ENCODE measurements at regions not wholly inside any gene's neighbourhood (a gene's known extent, or its start where the extent isn't known, plus 50 kb on each side); places are given as distances from the start of the nearest gene placed in this dataset.

DNA sequence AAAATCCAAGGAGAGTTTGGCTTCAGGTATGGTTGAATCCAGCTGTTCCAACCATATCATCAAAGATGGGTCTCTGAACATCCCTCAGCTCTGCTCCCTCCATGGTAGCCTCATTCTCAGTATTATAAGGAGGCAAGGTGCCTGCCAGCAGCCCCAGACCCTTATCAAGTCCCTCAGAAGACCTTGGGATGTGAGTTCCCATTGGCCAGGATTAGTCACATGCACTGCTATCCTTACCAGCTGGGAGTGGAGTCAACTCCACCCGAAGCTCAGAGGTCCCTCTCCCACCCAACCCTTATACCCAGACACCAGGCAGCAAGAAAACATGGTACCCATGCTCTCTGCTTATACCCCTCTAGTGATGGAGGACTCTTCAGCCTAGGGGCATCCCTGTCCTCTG, 153.7 kb upstream of the ZBTB40 start:
- no peak overlapping the region for H2BK12ac ChIP-seq (ENCODE audit: low read length)
- no peaks in the 10 kb centered on the region for H3K79me1 ChIP-seq (ENCODE audit: low read depth, low read length)
- H4K91ac ChIP-seq (ENCODE audit: low read depth, low read length, poor library complexity) = no peak overlapping the region
- no peak overlapping the region for H3K4me2 ChIP-seq (ENCODE audit: insufficient read depth, low read length, poor library complexity, severe bottlenecking)
- H3K23ac ChIP-seq (ENCODE audit: low read depth, low read length, poor library complexity) = no peak overlapping the region
- no peak overlapping the region for H4K8ac ChIP-seq (ENCODE audit: low read depth, low read length)
- H3K36me3 ChIP-seq (replicated peaks in 1 of 2; ENCODE audit: control insufficient read depth in 2 of 2, insufficient read depth in 2 of 2, low read length in 2 of 2) = no peaks in the 10 kb centered on the region
- no peak overlapping the region for H2BK120ac ChIP-seq (ENCODE audit: low read depth, low read length)
- H3K9me3 ChIP-seq (replicated peaks in 1 of 2; ENCODE audit: control insufficient read depth in 2 of 2, insufficient read depth in 1 of 2, low read depth in 1 of 2, low read length in 2 of 2) = no peaks in the 10 kb centered on the region
- DNase-seq (ENCODE audit: low spot score) = no peak
- no peak overlapping the region for H2AK5ac ChIP-seq (ENCODE audit: low read depth, low read length)
- no peak overlapping the region for H3K9ac ChIP-seq (ENCODE audit: low read depth, low read length, poor library complexity)
- no peak overlapping the region for H3K4me3 ChIP-seq (ENCODE audit: low read length in 2 of 2)
- H2BK5ac ChIP-seq (ENCODE audit: low read length) = no peak overlapping the region
- H3K27ac ChIP-seq (replicated peaks; ENCODE audit: low read length) = no peak overlapping the region
- WGBS, 2 donors (ENCODE audit: extremely low coverage in 2 of 2, insufficient read length in 2 of 2, insufficient replicate concordance in 1 of 2) = no CpG with 5 or more reads among the region's 1 CpG
- no peak overlapping the region for H3K4ac ChIP-seq (ENCODE audit: low read length)
- peaks cover 0 to 15% (median 0%) of the 10 kb centered on the region in 3 experiments for H3K27me3 ChIP-seq (ENCODE audit: control insufficient read depth in 3 of 3, insufficient read depth in 3 of 3, low read depth in 1 of 3, low read length in 3 of 3)
- H3K18ac ChIP-seq (ENCODE audit: low read length) = no peak overlapping the region
- no peak overlapping the region for H2AFZ ChIP-seq (ENCODE audit: low read length)
- H3K14ac ChIP-seq (ENCODE audit: low read length) = no peak overlapping the region
- no peak overlapping the region for H2BK15ac ChIP-seq (ENCODE audit: low read length)
- no peaks in the 10 kb centered on the region for H3K4me1 ChIP-seq (ENCODE audit: control insufficient read depth in 2 of 2, insufficient read depth in 1 of 2, low read depth in 1 of 2, low read length in 2 of 2)

DNA sequence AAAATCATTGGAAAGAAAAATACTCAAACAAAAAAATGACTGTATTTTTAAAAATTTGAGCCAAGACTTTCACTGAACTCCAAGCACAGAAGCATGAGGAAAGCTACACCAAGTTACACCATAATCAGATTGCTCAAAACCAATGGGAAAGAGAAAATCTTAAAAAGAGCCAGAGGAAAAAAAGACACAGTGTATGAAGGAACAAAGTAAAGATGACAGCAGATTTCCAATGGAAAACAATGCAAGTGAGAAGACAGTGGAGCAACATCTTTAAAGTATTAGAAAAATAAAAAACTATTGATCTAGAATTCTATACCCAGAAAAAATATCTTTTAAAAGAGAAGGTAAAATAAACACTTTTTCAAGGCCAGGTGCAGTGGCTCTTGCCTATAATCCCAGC, 147.8 kb upstream of the ZBTB40 start:
- no peak overlapping the region for H2BK5ac ChIP-seq (ENCODE audit: low read length)
- H4K91ac ChIP-seq (ENCODE audit: low read depth, low read length, poor library complexity) = no peak overlapping the region
- H2BK15ac ChIP-seq (ENCODE audit: low read length) = no peak overlapping the region
- H3K9me3 ChIP-seq (replicated peaks in 1 of 2; ENCODE audit: control insufficient read depth in 2 of 2, insufficient read depth in 1 of 2, low read depth in 1 of 2, low read length in 2 of 2) = no peaks in the 10 kb centered on the region
- no peak overlapping the region for H3K23ac ChIP-seq (ENCODE audit: low read depth, low read length, poor library complexity)
- no peak overlapping the region for H3K18ac ChIP-seq (ENCODE audit: low read length)
- H4K8ac ChIP-seq (ENCODE audit: low read depth, low read length) = no peak overlapping the region
- H3K4me1 ChIP-seq (ENCODE audit: control insufficient read depth in 2 of 2, insufficient read depth in 1 of 2, low read depth in 1 of 2, low read length in 2 of 2) = no peaks in the 10 kb centered on the region
- no peak overlapping the region for H3K27ac ChIP-seq (replicated peaks; ENCODE audit: low read length)
- no peak overlapping the region for H2BK120ac ChIP-seq (ENCODE audit: low read depth, low read length)
- H3K9ac ChIP-seq (ENCODE audit: low read depth, low read length, poor library complexity) = no peak overlapping the region
- no peak overlapping the region for H2AK5ac ChIP-seq (ENCODE audit: low read depth, low read length)
- H3K4me3 ChIP-seq (ENCODE audit: low read length in 2 of 2) = no peak overlapping the region
- H2AFZ ChIP-seq (ENCODE audit: low read length) = no peak overlapping the region
- no peak overlapping the region for H3K4me2 ChIP-seq (ENCODE audit: insufficient read depth, low read length, poor library complexity, severe bottlenecking)
- no peaks in the 10 kb centered on the region for H3K36me3 ChIP-seq (replicated peaks in 1 of 2; ENCODE audit: control insufficient read depth in 2 of 2, insufficient read depth in 2 of 2, low read length in 2 of 2)
- no peaks in the 10 kb centered on the region for H3K79me1 ChIP-seq (ENCODE audit: low read depth, low read length)
- H3K14ac ChIP-seq (ENCODE audit: low read length) = no peak overlapping the region
- H3K27me3 ChIP-seq (ENCODE audit: control insufficient read depth in 3 of 3, insufficient read depth in 3 of 3, low read depth in 1 of 3, low read length in 3 of 3) = no peaks in the 10 kb centered on the region
- H3K4ac ChIP-seq (ENCODE audit: low read length) = no peak overlapping the region
- H2BK12ac ChIP-seq (ENCODE audit: low read length) = no peak overlapping the region
- DNase-seq (ENCODE audit: low spot score) = no peak

DNA sequence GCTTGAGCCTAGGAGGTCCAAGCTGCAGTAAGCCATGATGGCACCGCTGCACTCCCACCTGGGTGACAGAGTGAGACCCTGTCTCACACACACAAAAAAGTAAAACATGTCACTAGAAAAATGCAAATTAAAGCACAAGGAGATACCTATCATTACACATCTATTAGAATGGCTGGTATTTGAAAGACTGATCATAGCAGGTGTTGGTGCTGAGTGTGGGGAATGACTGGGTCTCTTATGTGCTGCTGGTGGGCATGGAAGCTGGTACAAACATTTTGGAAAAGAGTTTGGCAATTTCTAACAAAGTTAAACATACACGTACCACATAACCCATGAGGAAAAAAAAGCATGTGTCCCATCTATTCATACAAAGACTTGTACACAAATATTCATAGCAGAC, 142.1 kb upstream of the ZBTB40 start:
- Histone ChIP-seq H3K4me2 (ENCODE audit: insufficient read depth, low read length, poor library complexity, severe bottlenecking) (no peak overlapping the region), H2BK15ac (ENCODE audit: low read length) (no peak overlapping the region), H4K91ac (ENCODE audit: low read depth, low read length, poor library complexity) (no peak overlapping the region), H3K79me1 (ENCODE audit: low read depth, low read length) (no peaks in the 10 kb centered on the region), H3K4me3 (ENCODE audit: low read length in 2 of 2) (no peak overlapping the region), H3K4ac (ENCODE audit: low read length) (no peak overlapping the region), H2AFZ (ENCODE audit: low read length) (no peak overlapping the region), H2BK12ac (ENCODE audit: low read length) (no peak overlapping the region), H2AK5ac (ENCODE audit: low read depth, low read length) (no peak overlapping the region), H2BK120ac (ENCODE audit: low read depth, low read length) (no peak overlapping the region), H3K18ac (ENCODE audit: low read length) (no peak overlapping the region), H3K27me3 (ENCODE audit: control insufficient read depth in 3 of 3, insufficient read depth in 3 of 3, low read depth in 1 of 3, low read length in 3 of 3) (no peaks in the 10 kb centered on the region), H3K4me1 (ENCODE audit: control insufficient read depth in 2 of 2, insufficient read depth in 1 of 2, low read depth in 1 of 2, low read length in 2 of 2) (no peaks in the 10 kb centered on the region), H3K14ac (ENCODE audit: low read length) (no peak overlapping the region), H3K23ac (ENCODE audit: low read depth, low read length, poor library complexity) (no peak overlapping the region), H3K36me3 (replicated peaks in 1 of 2; ENCODE audit: control insufficient read depth in 2 of 2, insufficient read depth in 2 of 2, low read length in 2 of 2) (no peaks in the 10 kb centered on the region), H3K9ac (ENCODE audit: low read depth, low read length, poor library complexity) (no peak overlapping the region), H3K9me3 (replicated peaks in 1 of 2; ENCODE audit: control insufficient read depth in 2 of 2, insufficient read depth in 1 of 2, low read depth in 1 of 2, low read length in 2 of 2) (no peaks in the 10 kb centered on the region), H2BK5ac (ENCODE audit: low read length) (no peak overlapping the region), H3K27ac (replicated peaks; ENCODE audit: low read length) (no peak overlapping the region), H4K8ac (ENCODE audit: low read depth, low read length) (no peak overlapping the region)
- no peak for DNase-seq (ENCODE audit: low spot score)
- WGBS, 2 donors (ENCODE audit: extremely low coverage in 2 of 2, insufficient read length in 2 of 2, insufficient replicate concordance in 1 of 2) = no CpG with 5 or more reads among the region's 2 CpGs

DNA sequence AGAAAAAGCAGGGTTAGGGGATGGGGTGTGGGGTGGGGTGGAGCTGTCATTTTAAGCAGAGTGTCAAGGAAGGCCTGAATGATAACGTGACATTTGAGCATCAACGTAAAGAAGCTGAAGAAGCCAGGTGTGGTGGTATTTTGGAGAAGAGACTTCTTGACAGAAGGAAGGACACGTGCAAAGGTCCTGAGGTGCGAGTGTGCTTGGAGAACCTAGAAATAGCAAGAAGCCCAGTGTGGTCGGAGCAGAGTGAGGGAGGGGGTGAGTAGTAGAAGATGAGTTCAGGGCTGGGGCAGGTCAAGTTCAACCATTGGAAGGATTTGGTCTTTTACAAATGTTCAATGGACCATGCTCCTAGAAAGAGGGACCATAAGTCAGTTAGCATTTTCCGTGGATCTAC, 140.2 kb upstream of the ZBTB40 start:
- no peak overlapping the region for H3K4me2 ChIP-seq (ENCODE audit: insufficient read depth, low read length, poor library complexity, severe bottlenecking)
- no peak overlapping the region for H3K4me3 ChIP-seq (ENCODE audit: low read length in 2 of 2)
- H2AFZ ChIP-seq (ENCODE audit: low read length) = no peak overlapping the region
- no peak overlapping the region for H2BK120ac ChIP-seq (ENCODE audit: low read depth, low read length)
- no peak overlapping the region for H3K18ac ChIP-seq (ENCODE audit: low read length)
- H3K14ac ChIP-seq (ENCODE audit: low read length) = no peak overlapping the region
- H3K4ac ChIP-seq (ENCODE audit: low read length) = no peak overlapping the region
- H3K27me3 ChIP-seq (ENCODE audit: control insufficient read depth in 3 of 3, insufficient read depth in 3 of 3, low read depth in 1 of 3, low read length in 3 of 3) = no peaks in the 10 kb centered on the region
- WGBS, 2 donors (ENCODE audit: extremely low coverage in 2 of 2, insufficient read length in 2 of 2, insufficient replicate concordance in 1 of 2) = no CpG with 5 or more reads among the region's 6 CpGs
- no peaks in the 10 kb centered on the region for H3K79me1 ChIP-seq (ENCODE audit: low read depth, low read length)
- no peak for DNase-seq (ENCODE audit: low spot score)
- no peak overlapping the region for H2BK5ac ChIP-seq (ENCODE audit: low read length)
- no peak overlapping the region for H2BK12ac ChIP-seq (ENCODE audit: low read length)
- no peak overlapping the region for H4K91ac ChIP-seq (ENCODE audit: low read depth, low read length, poor library complexity)
- H3K9ac ChIP-seq (ENCODE audit: low read depth, low read length, poor library complexity) = no peak overlapping the region
- H3K36me3 ChIP-seq (replicated peaks in 1 of 2; ENCODE audit: control insufficient read depth in 2 of 2, insufficient read depth in 2 of 2, low read length in 2 of 2) = no peaks in the 10 kb centered on the region
- no peaks in the 10 kb centered on the region for H3K4me1 ChIP-seq (ENCODE audit: control insufficient read depth in 2 of 2, insufficient read depth in 1 of 2, low read depth in 1 of 2, low read length in 2 of 2)
- H4K8ac ChIP-seq (ENCODE audit: low read depth, low read length) = no peak overlapping the region
- H3K27ac ChIP-seq (replicated peaks; ENCODE audit: low read length) = no peak overlapping the region
- H2AK5ac ChIP-seq (ENCODE audit: low read depth, low read length) = no peak overlapping the region
- H3K23ac ChIP-seq (ENCODE audit: low read depth, low read length, poor library complexity) = no peak overlapping the region
- no peak overlapping the region for H2BK15ac ChIP-seq (ENCODE audit: low read length)
- H3K9me3 ChIP-seq (replicated peaks in 1 of 2; ENCODE audit: control insufficient read depth in 2 of 2, insufficient read depth in 1 of 2, low read depth in 1 of 2, low read length in 2 of 2) = no peaks in the 10 kb centered on the region
